ENCODE measurements at regions not wholly inside any gene's neighbourhood (a gene's known extent, or its start where the extent isn't known, plus 50 kb on each side); places are given as distances from the start of the nearest gene placed in this dataset.

GRCh38 chr5:105740242-105740641, 1930.5 kb downstream of the EFNA5 start:
- no peak for TF ChIP-seq CTCF (IDR thresholded peaks at IDR 0.05; ENCODE audit: insufficient read depth, low read depth, low read length)
- no peak for TF ChIP-seq EZH2 (IDR thresholded peaks at IDR 0.05; ENCODE audit: insufficient read depth, low read length)

Measured in astrocyte (in vitro differentiated cells and primary cell).